Left renal pelvis (tissue), 4 donors: ENCODE measurements at regions not wholly inside any gene's neighbourhood (a gene's known extent, or its start where the extent isn't known, plus 50 kb on each side); places are given as distances from the start of the nearest gene placed in this dataset.

Experiments used
- DNase-seq, 4 donors: peaks; one replicate each; pipeline ENCODE4 v3.0.0-alpha.2; 2013; ENCODE audit warnings: low read depth in 4 of 4, low spot score in 3 of 4

DNA sequence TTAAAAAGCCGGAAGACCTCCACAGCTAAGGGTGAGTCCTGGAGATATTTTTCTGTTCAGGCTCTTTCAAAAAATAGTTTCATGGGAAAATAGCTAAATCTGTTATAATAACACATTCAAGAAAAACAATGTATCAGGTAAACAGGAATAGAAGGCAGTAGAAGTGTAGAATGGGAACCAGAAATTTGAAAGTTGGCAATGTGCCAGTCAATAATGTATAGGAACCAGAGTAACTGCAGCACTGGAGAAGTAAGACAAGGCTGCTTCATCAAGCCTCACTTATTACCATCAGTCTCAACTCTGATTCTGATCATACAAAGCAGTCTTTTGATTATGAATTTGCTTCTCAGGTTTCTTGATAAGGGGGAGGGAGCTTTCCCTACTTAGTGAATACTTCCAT, 81.4 kb upstream of the VRK2 start:
- DNase-seq: no peak

DNA sequence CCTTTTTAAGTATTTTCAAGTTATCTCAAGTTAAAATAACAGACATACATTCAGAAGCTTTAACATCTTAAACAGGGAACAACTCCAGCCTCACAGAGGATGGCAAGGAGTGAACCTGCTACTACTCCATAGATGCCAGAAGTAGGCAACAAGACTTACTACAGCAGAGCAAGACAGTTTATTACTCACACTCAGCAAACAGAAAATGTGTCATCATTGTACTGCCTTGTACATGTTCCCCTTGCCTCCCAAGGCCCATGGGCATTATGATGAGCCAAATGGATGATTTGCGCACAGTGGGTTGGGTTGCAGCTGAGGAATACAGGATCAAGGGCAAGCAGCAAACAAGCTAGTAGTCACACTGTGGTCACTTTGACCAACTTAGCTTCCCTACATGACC, 80.6 kb upstream of the VRK2 start:
- DNase-seq: no peak

DNA sequence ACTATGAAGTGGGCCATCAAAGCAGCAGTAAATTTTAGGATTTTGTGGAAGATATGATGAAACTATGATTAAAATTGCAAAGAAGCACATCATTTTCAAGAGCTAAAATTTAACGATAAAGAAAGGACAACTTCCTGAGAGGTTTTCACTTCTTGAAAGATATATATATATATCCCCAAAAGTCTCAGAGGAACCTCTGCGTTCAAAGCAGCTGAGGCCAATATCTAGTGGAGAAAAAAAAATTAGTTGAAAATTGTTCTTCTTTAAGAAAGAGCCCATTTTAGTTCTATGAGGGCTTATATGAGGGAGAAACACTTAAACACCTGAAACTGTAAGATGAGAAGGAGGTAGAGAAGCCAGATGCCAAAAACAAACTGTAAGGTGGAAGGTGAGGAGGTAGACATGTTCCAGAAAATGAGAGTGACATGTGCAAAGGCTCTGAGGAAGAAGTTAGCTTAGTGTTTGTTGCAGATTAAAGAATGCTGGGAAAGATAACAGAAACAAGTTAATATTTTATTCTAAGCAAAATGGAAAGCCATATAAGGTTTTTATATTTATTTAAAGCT, 72.9 kb upstream of the VRK2 start:
- DNase-seq: no peak

DNA sequence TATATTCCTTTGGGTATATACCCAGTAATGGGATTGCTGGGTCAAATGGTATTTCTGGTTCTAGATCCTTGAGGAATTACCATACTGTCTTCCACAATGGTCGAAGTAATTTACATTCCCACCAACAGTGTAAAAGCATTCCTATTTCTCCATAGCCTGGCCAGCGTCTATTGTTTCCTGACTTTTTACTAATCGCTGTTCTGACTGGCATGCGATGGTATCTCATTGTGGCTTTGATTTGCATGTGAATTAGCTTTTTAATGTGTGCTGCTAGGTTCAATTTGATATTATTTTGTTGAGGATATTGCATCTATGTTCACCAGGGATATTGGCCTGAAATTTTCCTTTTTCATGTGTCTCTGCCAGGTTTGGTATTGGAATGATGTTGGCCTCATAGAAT, 67.4 kb upstream of the VRK2 start:
- DNase-seq: no peak

DNA sequence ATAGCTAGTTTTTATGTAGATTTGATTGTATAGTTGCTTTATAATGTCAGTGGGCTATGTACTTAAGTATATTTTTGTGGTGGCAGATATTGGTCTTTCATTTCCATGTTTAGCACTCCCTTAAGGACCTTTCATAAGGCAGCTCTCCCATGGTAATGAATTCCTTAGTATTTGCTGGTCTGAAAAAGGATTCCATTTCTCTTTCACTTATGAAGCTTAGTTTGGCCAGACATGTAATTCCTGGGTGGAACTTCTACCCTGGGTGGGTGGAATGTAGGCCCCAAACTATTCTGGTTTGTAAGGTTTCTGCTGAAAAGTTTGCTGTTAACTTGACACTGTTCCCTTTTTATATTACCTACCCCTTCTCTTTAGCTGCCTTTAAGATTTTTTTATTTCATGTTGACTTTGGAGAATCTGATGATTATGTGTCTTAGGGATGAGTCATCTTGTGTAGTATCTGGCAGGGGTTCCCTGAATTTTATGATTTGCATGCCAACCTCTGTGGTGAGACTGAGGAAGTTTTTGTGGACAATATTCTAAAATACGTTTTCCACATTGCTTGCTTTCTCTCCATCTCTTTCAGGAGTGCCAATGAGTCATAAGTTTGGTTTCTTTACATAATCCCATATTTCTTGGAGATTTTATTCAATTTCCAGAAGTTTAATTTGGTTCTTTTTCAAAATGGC, 65.4 kb upstream of the VRK2 start:
- DNase-seq: no peak

DNA sequence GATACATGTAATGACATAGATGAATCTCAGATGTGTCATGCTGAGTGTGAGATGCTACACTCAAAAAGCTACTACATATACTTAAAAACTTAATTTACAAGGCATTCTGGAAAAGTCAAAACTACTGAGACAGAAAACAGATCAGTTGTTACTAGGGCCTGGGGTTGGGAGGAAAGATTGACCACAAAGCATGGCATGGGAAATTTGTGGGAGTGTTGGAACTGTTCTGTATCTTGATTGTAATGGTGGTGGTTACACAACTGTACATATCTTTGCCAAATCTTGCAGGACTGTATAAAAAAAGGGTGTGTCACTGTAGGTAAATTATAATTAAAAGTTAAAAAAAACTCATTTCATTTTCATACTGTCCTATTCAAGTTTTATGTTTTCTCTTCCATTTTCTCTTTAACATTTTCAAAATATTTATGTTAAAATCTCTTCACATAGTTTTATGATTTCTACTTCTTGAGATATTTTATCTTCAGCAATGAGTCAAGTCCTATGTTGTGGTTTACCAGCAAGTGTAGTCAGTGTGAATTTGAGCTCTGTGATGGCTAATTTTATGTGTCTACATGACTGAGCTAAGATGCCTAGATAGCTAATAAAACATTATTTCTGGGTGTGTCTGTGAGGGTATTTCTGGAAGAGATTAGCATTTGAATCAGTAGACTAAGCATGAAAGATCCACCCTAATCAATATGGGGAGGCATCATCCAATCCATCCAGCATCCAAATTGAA, 58.6 kb upstream of the VRK2 start:
- DNase-seq: no peak

DNA sequence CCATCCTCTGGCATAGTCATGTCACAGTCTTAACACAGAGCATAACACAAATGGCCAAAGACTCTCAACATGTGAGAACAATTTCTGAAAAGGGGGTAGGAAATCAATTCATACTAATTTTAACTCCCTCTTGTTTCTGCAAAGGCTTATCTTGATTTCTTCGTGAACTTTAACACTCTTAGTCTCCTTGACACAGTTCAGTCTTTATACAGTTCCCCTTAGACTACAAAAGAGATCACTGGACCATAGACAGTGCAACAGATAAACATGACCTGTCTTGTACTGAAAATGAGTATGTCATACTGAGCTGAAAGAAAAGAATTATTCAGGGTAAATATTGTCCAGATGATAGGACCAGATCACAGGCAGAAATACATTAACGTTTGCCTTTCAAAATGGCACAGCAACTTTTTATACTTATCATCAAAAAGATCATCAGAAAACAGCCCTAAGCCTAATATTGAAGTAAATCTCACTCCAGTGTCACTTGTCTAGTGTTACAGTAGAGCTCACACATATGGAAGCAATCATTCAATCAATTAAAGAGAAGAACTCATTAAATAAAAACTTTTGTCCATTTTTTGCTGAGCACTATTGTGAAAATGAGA, 56.4 kb upstream of the VRK2 start:
- DNase-seq: no peak
